ENCODE measurements at regions not wholly inside any gene's neighbourhood (a gene's known extent, or its start where the extent isn't known, plus 50 kb on each side); places are given as distances from the start of the nearest gene placed in this dataset.

DNA sequence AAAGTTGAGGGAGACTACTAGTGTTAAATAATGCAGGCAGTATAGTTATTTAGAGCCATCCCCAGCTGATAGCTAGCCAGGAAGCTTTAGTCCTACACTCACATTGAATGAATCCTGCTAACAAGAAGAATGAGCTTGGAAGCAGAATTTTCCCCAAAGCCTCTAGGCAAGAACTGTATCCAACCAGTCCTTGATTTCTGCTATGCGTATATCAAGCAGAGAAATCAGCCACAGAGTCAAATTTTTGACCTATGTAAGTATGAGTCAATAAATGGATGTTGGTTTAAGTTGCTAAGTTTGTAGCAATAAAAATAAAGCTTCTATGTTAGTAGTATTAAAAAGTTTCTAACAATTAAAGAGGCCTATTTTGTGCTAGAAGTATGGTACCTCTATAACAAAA, 672.1 kb upstream of the CHD1 start:
- no peaks in the 10 kb centered on the region for H3K27me3 Mint-ChIP-seq (ENCODE audit: insufficient read depth)

DNA sequence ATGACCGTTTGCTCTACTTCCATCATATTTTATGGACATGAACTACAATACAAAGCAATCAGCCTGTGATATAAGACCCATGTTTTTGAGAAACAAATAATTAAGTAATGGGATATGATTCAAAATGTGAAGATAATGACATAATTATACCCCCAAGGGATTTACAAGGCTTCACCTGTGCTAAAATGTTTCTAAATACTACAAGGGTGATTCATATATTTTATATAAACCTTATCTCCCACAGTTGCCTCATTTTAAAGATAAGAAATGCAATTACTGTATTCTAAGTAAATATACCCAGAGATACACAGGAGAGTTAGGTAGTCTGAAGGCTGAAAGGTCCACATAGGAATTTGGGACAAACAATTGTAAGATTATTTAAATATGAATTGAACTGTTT, 662.0 kb upstream of the CHD1 start:
- TF ChIP-seq CTCF (conservative IDR thresholded peaks at IDR 0.05): no peak
- no peak overlapping the region for H3K4me3 ChIP-seq (ENCODE audit: low read length)
- Mint-ChIP-seq H3K4me3 (no peak overlapping the region), H3K4me1 (no peaks in the 10 kb centered on the region), H3K9me3 (no peaks in the 10 kb centered on the region), H3K36me3 (ENCODE audit: low read depth) (no peaks in the 10 kb centered on the region), H3K27ac (no peak overlapping the region), H3K27me3 (ENCODE audit: insufficient read depth) (no peaks in the 10 kb centered on the region)
- 100% methylated on average over 1 of the region's 1 CpG; no CpG with 5 or more reads in 1 of the 2 experiments for WGBS, 2 experiments (ENCODE audit: insufficient coverage in 1 of 2, insufficient read length in 1 of 2)
- H3K9ac ChIP-seq (ENCODE audit: extremely low read depth, low read length, poor library complexity, severe bottlenecking): no peak overlapping the region
- DNase-seq: no peak
- H3K27me3 ChIP-seq (ENCODE audit: control insufficient read depth, insufficient read depth, low read length, poor library complexity, severe bottlenecking): no peaks in the 10 kb centered on the region
- no peaks in the 10 kb centered on the region for H3K4me1 ChIP-seq (ENCODE audit: control insufficient read depth, insufficient read depth, low read length)
- no peaks in the 10 kb centered on the region for H3K9me3 ChIP-seq (ENCODE audit: control insufficient read depth, low read length)
- no peak overlapping the region for H3K27ac ChIP-seq (ENCODE audit: low read depth, low read length)
- H3K36me3 ChIP-seq (ENCODE audit: control insufficient read depth, insufficient read depth, low read length): no peaks in the 10 kb centered on the region

More for the DNA sequence above, 672.1 kb upstream of the CHD1 start:
- no peak for TF ChIP-seq CTCF (conservative IDR thresholded peaks at IDR 0.05)
- WGBS, 2 experiments (ENCODE audit: insufficient coverage in 1 of 2, insufficient read length in 1 of 2): 100% methylated on average over 1 of the region's 1 CpG
- H3K9ac ChIP-seq (ENCODE audit: extremely low read depth, low read length, poor library complexity, severe bottlenecking): no peak overlapping the region
- H3K27ac Mint-ChIP-seq: no peak overlapping the region
- no peaks in the 10 kb centered on the region for H3K9me3 Mint-ChIP-seq
- H3K36me3 ChIP-seq (ENCODE audit: control insufficient read depth, insufficient read depth, low read length): no peaks in the 10 kb centered on the region
- H3K27ac ChIP-seq (ENCODE audit: low read depth, low read length): no peak overlapping the region
- peaks cover 4% of the 10 kb centered on the region for H3K4me1 ChIP-seq (ENCODE audit: control insufficient read depth, insufficient read depth, low read length)
- no peaks in the 10 kb centered on the region for H3K36me3 Mint-ChIP-seq (ENCODE audit: low read depth)
- no peak overlapping the region for H3K4me3 Mint-ChIP-seq
- no peak overlapping the region for H3K4me3 ChIP-seq (ENCODE audit: low read length)
- H3K27me3 ChIP-seq (ENCODE audit: control insufficient read depth, insufficient read depth, low read length, poor library complexity, severe bottlenecking): no peaks in the 10 kb centered on the region
- no peaks in the 10 kb centered on the region for H3K4me1 Mint-ChIP-seq
- no peaks in the 10 kb centered on the region for H3K9me3 ChIP-seq (ENCODE audit: control insufficient read depth, low read length)
- DNase-seq: no peak

DNA sequence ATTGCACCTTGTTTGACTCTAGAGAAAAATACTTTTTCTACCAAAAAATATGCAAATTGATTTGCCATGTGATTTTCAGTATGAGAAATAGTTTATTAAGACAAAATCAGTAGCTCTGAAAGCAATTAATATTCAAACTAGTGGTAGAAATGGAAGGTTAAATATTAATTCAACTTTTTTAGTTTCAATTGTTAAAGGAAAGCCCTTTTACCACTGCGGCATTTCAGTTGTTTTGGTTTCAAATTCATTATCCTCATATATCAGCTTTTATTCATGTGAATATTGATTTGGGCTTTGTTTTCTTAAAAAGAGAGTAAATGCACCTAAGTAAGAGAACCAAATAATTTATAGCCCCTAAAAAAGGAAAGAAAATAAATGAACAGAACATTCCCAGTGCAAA, 660.6 kb upstream of the CHD1 start:
- Mint-ChIP-seq H3K27me3 (ENCODE audit: insufficient read depth) (no peaks in the 10 kb centered on the region), H3K27ac (no peak overlapping the region), H3K36me3 (ENCODE audit: low read depth) (no peaks in the 10 kb centered on the region), H3K9me3 (no peaks in the 10 kb centered on the region), H3K4me1 (no peaks in the 10 kb centered on the region), H3K4me3 (no peak overlapping the region)
- Histone ChIP-seq H3K9me3 (ENCODE audit: control insufficient read depth, low read length) (no peaks in the 10 kb centered on the region), H3K4me3 (ENCODE audit: low read length) (no peak overlapping the region), H3K27ac (ENCODE audit: low read depth, low read length) (no peak overlapping the region), H3K36me3 (ENCODE audit: control insufficient read depth, insufficient read depth, low read length) (no peaks in the 10 kb centered on the region), H3K4me1 (ENCODE audit: control insufficient read depth, insufficient read depth, low read length) (no peaks in the 10 kb centered on the region), H3K27me3 (ENCODE audit: control insufficient read depth, insufficient read depth, low read length, poor library complexity, severe bottlenecking) (no peaks in the 10 kb centered on the region), H3K9ac (ENCODE audit: extremely low read depth, low read length, poor library complexity, severe bottlenecking) (no peak overlapping the region)
- no CpG with 5 or more reads among the region's 1 CpG for WGBS, 2 experiments (ENCODE audit: insufficient coverage in 1 of 2, insufficient read length in 1 of 2)
- DNase-seq: no peak
- TF ChIP-seq CTCF (conservative IDR thresholded peaks at IDR 0.05): no peak

All from endodermal cell (in vitro differentiated cells).